Mesothelial cell of epicardium (in vitro differentiated cells): ENCODE measurements at regions not wholly inside any gene's neighbourhood (a gene's known extent, or its start where the extent isn't known, plus 50 kb on each side); places are given as distances from the start of the nearest gene placed in this dataset.

Experiments used
- DNase-seq, 2 experiments: peaks; one replicate each; pipeline ENCODE4 v3.0.0; 2021; ENCODE audit warnings: low spot score in 2 of 2; ENCODE audit not compliant: unreplicated experiment in 2 of 2
- H3K27ac Mint-ChIP-seq: 2 replicates; pipeline ENCODE4 v1.8.0; 2021; ENCODE audit warnings: mixed read lengths
- H3K27me3 Mint-ChIP-seq: 2 replicates; pipeline ENCODE4 v1.8.0; 2021; ENCODE audit warnings: low read depth, mixed read lengths
- H3K36me3 Mint-ChIP-seq: 2 replicates; pipeline ENCODE4 v1.8.0; 2021; ENCODE audit warnings: mixed read lengths
- H3K4me1 Mint-ChIP-seq: 2 replicates; pipeline ENCODE4 v1.8.0; 2021; ENCODE audit warnings: mixed read lengths
- H3K4me3 Mint-ChIP-seq: 2 replicates; pipeline ENCODE4 v1.8.0; 2021; ENCODE audit warnings: mild to moderate bottlenecking, moderate library complexity, mixed read lengths
- H3K9me3 Mint-ChIP-seq: 2 replicates; pipeline ENCODE4 v1.8.0; 2021; ENCODE audit warnings: mixed read lengths
- TF ChIP-seq, protein P1 (sequence below): fragments of 200-600 bp; sonication (generic); IDR thresholded peaks from one replicate; pipeline ENCODE4 v1.5.0; 2021; ENCODE audit warnings: antibody characterized with exemption; ENCODE audit not compliant: unreplicated experiment

DNA sequence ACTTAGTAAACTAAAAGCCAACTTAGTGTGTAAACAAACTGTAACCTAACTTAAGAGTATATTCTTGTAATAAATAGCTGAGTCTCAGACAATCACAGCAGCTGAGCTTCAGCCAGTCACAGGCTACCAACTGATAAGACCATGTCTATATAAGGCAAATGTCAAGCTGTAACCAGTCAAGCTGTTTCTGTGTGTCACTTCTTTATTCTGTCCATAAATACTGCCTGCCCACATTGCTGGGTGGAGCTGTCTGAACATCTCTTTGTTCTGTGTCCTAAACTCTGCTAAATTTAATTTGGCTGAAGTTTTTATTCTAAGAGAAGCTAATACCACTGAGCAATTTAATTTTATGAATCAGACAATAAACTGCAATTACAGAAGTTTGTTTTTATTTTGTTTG lies 412.1 kb upstream of the CDH10 start:
- Mint-ChIP-seq H3K9me3 (no peaks in the 10 kb centered on the region), H3K4me3 (no peak overlapping the region), H3K27ac (no peak overlapping the region)

DNA sequence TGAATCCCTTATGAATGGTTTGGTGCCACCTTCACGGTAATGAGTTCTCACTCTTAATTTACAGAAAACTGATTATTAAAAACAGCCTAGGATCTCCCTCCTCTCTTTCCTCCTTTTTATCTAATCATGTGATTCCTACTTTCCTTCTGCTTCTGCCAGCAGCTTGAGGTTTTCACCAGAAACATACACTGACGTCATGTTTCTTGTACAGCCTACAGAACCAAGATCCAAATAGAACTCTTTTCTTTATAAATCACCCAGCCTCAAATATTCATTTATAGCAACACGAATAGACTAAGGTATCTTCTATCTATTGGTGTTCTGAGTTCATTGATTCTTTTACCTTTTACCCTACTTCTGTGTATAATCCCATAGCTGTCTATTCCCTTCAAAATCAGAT lies 388.9 kb upstream of the CDH10 start:
- H3K27ac Mint-ChIP-seq: no peak overlapping the region

More for the DNA sequence above, 412.1 kb upstream of the CDH10 start:
- Mint-ChIP-seq H3K4me1 (peaks cover 5% of the 10 kb centered on the region), H3K36me3 (no peaks in the 10 kb centered on the region), H3K27me3 (no peaks in the 10 kb centered on the region)
- TF ChIP-seq, protein P1, sequence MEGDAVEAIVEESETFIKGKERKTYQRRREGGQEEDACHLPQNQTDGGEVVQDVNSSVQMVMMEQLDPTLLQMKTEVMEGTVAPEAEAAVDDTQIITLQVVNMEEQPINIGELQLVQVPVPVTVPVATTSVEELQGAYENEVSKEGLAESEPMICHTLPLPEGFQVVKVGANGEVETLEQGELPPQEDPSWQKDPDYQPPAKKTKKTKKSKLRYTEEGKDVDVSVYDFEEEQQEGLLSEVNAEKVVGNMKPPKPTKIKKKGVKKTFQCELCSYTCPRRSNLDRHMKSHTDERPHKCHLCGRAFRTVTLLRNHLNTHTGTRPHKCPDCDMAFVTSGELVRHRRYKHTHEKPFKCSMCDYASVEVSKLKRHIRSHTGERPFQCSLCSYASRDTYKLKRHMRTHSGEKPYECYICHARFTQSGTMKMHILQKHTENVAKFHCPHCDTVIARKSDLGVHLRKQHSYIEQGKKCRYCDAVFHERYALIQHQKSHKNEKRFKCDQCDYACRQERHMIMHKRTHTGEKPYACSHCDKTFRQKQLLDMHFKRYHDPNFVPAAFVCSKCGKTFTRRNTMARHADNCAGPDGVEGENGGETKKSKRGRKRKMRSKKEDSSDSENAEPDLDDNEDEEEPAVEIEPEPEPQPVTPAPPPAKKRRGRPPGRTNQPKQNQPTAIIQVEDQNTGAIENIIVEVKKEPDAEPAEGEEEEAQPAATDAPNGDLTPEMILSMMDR: no peak
- no peak for DNase-seq

DNA sequence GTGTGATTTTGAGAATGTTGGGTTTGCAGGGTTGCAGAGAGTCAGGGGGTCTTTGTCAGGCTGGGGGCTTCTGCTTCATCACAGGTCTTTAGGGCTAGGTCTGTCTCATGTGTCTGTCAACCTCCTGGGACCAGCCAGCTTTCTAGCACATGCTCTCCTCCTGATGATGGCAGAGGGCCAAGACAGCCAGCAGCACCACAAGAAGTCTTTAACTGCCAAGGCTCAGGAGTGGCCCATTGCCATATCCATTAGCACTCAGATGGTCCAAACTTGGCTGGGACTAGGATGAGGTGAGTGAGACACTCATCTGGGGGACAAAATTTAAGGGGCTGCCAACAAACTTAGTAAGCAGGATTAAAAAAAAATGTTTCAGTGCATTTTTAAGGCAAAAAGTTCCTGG lies 384.2 kb upstream of the CDH10 start:
- no peaks in the 10 kb centered on the region for H3K4me1 Mint-ChIP-seq
- DNase-seq: peak in 1 of 2 experiments; percentile 38
- H3K9me3 Mint-ChIP-seq: peaks cover 8% of the 10 kb centered on the region
- TF ChIP-seq, protein P1: no peak
- H3K27me3 Mint-ChIP-seq: no peaks in the 10 kb centered on the region
- H3K4me3 Mint-ChIP-seq: no peak overlapping the region
- no peaks in the 10 kb centered on the region for H3K36me3 Mint-ChIP-seq
- H3K27ac Mint-ChIP-seq: no peak overlapping the region

More for the DNA sequence above, 388.9 kb upstream of the CDH10 start:
- Mint-ChIP-seq H3K27me3 (no peaks in the 10 kb centered on the region), H3K9me3 (peaks cover 12% of the 10 kb centered on the region), H3K4me1 (no peaks in the 10 kb centered on the region), H3K36me3 (no peaks in the 10 kb centered on the region), H3K4me3 (no peak overlapping the region)
- DNase-seq: no peak
- TF ChIP-seq, protein P1: no peak

DNA sequence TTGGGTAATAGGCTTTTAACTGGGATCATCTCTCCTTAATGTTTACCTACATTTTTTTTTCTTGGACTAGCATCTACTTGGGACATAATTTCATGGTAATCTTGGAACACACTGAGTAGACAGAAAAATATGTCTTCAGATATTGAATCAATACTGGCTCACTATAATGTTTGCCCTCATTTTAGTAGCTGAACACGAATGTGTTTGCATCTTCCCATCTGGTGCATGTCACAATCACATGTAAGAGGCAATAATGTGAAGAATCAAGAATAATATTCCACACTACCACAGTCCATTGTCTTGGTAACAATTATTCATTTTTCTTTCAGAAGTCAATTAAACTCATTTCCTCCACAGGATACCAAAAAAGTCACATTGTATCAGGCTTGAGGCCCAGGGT lies 382.7 kb upstream of the CDH10 start:
- Mint-ChIP-seq H3K9me3 (peaks cover 6% of the 10 kb centered on the region), H3K36me3 (no peaks in the 10 kb centered on the region), H3K4me1 (no peaks in the 10 kb centered on the region), H3K27me3 (no peaks in the 10 kb centered on the region), H3K4me3 (no peak overlapping the region), H3K27ac (no peak overlapping the region)
- DNase-seq: no peak
- TF ChIP-seq, protein P1: no peak

DNA sequence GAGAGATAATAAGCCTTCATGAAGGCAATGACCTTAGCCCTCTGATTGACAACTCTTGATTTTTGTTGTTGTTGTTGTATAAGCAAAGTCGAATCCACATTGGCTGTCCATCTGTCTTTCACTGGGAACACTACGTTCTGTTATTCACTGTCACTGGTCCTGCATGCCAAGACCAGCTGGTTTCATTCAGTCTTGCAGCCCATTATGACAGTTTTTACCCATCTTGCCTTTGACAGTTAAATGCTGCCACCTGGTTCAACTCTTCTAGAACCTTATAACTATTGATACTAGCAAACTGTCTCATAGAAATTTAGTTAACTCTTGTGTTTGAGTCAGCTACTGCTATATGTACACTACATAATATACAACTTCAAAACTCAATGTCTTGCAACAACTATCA lies 382.3 kb upstream of the CDH10 start:
- Mint-ChIP-seq H3K27ac (no peak overlapping the region), H3K4me1 (no peaks in the 10 kb centered on the region), H3K4me3 (no peak overlapping the region), H3K27me3 (no peaks in the 10 kb centered on the region), H3K36me3 (no peaks in the 10 kb centered on the region), H3K9me3 (peaks cover 1% of the 10 kb centered on the region)
- DNase-seq: no peak
- TF ChIP-seq, protein P1: no peak

DNA sequence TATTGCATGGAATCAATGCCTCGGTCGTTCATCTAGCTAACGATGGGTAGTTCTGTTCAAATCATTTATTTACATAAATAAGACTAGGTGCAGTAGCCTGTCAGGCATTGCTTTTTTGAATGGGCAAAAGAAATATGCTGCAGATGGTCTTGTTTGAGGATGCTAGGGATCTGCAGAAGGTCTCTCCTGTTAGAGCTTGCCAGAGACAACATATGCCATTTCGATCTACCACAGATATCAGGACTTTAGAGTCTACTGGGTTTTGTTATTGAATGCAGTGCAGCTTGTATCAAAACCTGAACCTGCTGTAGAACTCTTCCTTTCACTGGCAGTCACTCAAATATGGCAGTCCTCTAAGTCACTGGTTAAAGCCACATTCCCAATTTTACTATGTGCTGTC lies 381.1 kb upstream of the CDH10 start:
- no peaks in the 10 kb centered on the region for H3K36me3 Mint-ChIP-seq
- H3K4me1 Mint-ChIP-seq: no peaks in the 10 kb centered on the region
- H3K4me3 Mint-ChIP-seq: no peak overlapping the region
- no peak for DNase-seq
- TF ChIP-seq, protein P1: no peak
- no peaks in the 10 kb centered on the region for H3K27me3 Mint-ChIP-seq
- no peaks in the 10 kb centered on the region for H3K9me3 Mint-ChIP-seq
- H3K27ac Mint-ChIP-seq: no peak overlapping the region
